ENCODE measurements at regions not wholly inside any gene's neighbourhood (a gene's known extent, or its start where the extent isn't known, plus 50 kb on each side); places are given as distances from the start of the nearest gene placed in this dataset.

GRCh38 chr2:177334940-177335543, 57.5 kb upstream of the AGPS start:
- no peak for TF ChIP-seq POLR2A (IDR thresholded peaks at IDR 0.05)
- TF ChIP-seq CTCF (IDR thresholded peaks at IDR 0.05) = peak; percentile 79 to 87 (median 86)
- TF ChIP-seq EP300 (IDR thresholded peaks at IDR 0.05) = no peak
